ENCODE measurements at regions not wholly inside any gene's neighbourhood (a gene's known extent, or its start where the extent isn't known, plus 50 kb on each side); places are given as distances from the start of the nearest gene placed in this dataset.

GRCh38 chr1:234675572-234675971 is 65.6 kb upstream of the IRF2BP2 start:
- TF ChIP-seq CTCF (IDR thresholded peaks at IDR 0.05) (no peak), EZH2 (IDR thresholded peaks at IDR 0.05) (no peak)

Measured in neural progenitor cell (in vitro differentiated cells).